Activated CD4-positive, alpha-beta T cell treated with anti-CD3 and anti-CD28 coated beads for 24 hours (primary cell): ENCODE measurements at regions not wholly inside any gene's neighbourhood (a gene's known extent, or its start where the extent isn't known, plus 50 kb on each side); places are given as distances from the start of the nearest gene placed in this dataset.
"Not testable (repeated sequence)": the region's sequence is repeated elsewhere in the genome, so short reads cannot be mapped to it uniquely, and the experiment has no call there.

Experiments
- DNase-seq, 2 donors: peaks; one replicate each; pipeline ENCODE4 v3.0.0-alpha.2; 2020; ENCODE audit warnings: low read depth in 2 of 2

DNA sequence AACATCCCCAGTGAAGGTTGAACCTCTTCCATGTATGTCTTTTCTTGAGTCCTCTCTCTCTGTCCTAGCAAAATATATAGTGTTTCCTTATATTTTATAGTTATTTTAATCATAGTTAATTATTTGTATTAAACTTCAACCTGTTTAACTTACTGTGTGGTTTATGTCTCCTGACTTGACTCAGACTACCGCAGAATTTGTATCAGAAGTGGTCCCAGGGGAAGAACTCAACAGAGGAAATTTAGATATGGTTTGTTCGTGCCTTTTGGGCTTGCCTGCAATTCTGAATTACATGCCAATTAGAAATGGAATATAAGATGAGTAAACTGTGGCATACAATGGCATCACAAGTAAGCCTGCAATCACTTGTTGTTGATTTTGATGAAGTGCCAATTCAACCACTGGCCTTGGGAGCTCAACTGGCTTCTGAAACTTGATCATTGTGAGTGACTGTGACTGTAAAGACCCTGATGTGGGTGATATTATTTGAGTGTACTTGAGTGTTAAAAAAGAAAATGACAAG is 1459.5 kb upstream of the PCDH20 start:
- no peak for DNase-seq

DNA sequence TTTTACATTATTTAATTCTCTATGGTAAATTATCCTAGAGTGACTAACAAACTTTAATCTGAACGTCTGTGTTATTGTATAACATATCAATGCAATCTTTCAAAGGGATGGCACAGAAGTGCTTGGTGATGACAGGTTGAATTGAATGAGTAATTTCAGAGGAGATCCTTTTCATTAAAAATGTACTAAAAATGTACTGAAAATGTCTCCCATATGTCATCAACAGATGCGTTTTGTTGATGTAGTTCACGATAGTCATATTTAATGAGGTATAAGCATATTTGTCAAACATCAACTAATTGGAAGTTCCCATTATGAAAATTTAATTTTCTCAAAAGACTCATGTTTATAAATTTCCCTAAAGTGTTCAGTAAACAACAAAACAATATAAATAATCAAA is 1434.7 kb upstream of the PCDH20 start:
- DNase-seq: no peak

DNA sequence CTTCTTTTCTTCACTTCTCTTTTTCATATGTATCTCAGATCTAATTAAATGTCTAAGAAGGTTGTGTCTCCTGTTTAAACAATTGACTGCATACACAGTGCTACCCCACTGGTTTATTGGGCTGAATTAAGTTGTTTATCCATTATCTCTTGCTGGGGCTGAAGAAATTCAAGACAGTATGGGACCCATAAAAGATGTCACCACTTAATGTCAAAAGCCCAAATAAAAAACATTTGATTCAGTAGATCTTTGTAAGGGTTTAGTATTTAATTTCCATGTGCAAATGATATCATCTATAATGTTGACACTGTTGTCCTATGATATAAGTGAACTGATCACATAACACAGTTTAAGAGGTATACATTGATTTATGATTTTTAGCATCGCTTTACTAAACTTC is 1431.9 kb upstream of the PCDH20 start:
- DNase-seq: no peak

DNA sequence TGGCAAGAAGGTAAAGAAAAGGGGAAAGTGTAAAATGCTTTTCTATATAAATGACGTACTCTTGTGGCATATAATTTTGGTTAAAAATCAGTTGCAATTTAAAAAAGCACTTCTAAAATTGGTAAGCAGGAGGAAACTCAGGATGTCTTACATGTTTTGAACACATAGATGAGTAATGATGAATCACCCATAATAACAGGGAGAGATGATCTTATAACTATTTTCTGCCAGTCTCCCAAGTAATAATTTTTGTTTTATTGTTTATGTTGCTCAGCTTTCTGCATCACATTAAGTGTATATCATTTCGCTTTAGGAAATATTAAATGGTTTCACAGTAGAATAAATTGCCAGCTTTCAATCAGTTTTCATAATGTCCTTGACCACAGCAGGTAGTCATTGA is 1430.7 kb upstream of the PCDH20 start:
- DNase-seq: no peak

DNA sequence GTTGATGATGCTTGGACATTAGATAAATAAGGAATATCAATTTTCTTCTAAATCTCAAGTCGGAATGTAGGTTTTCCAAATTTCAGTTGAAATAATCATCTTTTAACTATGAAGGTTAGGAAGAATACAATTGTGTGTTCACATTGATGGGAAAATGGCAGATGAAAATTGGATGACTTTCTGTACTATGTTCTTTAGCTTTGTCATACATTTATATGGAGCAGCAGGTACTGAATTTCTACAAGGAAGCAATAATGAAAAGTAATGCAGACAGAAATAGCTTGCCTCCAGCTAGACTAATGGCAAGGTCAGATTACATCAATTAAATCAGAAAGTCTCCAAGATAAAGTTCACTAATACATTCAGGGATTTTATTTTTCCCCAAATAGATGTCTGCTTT is 1423.7 kb upstream of the PCDH20 start:
- no peak for DNase-seq

DNA sequence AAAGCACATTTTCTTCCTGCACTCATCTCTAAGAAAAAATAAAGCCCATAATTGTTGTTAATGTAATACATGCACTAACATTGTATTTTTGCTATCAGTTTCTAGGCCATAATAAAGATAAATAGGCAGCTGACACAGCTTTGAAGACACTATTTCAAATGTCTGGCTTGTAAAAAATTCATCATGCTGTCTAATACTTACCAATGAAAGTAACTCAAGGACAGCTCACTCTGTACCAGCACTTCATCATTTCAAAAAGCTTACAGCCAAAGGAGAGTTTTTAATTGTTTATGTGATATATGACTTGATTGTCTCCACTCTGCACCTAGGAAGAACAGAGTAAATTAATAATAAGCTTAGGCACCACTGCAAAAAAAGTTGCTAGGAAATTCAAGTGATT is 1423.3 kb upstream of the PCDH20 start:
- DNase-seq: no peak

DNA sequence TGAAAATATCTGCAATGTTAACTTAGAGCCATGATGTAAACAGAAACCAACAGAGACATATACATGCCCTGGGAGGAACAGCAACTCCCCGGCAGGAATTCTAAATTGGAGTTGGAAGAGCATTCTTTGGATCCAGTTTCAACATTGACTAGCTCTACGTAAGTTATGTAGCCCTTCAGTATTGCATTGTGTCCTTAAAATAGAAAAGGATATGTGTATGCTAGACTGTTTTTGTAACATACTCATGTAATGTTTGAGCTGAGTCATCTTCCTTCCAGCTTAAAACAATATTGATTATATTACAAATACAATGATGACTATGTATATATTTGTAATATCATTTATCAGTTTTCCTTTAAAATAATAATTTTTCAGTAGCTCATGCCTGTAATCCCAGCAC is 1422.2 kb upstream of the PCDH20 start:
- DNase-seq: no peak

DNA sequence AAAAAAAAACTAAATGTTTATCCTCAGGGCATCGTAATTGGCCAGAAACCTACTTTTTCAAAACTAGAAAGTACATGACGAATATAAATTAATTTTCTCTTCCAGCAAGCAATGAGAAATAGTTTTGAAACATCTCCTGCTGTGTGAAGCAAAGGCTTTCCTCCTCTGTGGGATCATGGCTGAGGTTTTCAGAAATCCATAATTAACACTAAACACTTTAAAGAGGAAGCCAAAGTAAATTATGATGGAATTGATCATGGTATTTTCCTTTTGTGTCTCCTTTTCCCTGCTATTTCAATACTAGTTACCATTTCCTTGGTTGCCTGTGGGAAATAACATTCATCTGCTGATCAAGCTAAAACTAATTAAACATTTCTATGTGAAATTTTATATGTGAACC is 1413.8 kb upstream of the PCDH20 start:
- DNase-seq: no peak

DNA sequence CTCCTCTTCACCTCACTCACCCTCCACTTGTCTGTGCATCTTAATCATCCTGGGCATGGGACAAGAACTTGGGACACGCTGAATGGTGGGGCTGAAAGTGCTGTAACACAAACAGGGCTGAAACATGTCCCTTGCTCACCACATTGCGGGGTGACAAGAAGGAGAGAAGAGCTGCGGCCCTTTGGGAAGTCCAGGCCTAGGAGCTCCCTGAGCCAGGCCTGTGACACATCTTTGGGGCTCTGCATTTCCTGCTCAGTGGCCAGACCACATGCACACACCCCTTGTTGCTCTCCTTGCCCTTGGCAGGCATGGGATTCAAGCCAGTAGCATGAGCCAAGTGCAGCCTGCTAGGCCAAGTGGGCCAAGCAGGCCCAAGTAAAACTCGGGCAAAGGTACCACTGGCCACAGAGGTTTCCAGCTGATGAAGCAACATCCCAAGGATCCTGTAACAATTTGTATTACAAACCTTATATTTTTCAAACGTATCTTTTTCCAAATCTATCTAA is 1384.3 kb upstream of the PCDH20 start:
- DNase-seq: no peak

DNA sequence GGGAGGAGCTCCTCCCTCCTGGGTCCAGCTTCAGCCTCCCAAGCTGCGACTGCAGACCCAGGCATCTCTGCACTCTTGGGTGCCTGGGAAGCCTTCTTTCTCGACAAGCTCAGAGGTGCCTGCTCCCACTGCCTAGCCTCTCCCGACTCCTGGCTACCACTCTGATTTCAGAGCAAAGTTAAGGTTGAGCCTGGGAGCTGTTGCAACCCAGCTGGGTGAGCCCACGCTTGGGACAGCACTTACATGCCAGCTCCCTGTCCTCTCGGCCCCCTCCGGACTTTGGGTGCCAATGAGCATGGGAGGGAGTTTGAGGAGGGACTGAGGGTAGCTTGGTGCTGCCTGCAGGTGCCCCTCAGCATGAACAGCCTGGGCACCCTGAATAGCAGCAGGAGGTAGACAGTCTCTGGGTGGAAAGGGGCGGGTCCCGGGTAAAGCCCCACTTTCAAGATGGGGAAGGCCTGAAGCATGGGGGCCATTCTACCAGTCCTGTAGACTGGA is 1383.4 kb upstream of the PCDH20 start:
- DNase-seq: no peak

DNA sequence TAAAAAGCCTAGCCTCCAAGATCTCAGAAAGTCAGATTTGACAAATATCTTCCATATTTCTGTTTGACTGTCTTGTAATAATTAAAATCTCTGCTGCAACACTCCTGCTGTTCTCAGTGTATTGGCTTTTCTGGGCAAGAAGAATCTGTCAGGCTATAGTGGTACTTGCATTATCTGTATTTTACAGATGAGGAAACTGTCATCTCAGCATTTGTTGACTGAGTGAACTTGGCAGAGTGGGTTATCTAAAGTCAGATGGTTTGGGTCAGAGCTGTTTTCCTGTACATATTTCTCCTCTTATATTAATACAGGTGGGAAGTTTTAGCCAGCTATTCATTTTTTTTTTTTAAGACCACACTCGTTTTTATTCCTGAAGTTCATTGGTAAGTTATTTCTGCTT is 1378.2 kb upstream of the PCDH20 start:
- DNase-seq: no peak

DNA sequence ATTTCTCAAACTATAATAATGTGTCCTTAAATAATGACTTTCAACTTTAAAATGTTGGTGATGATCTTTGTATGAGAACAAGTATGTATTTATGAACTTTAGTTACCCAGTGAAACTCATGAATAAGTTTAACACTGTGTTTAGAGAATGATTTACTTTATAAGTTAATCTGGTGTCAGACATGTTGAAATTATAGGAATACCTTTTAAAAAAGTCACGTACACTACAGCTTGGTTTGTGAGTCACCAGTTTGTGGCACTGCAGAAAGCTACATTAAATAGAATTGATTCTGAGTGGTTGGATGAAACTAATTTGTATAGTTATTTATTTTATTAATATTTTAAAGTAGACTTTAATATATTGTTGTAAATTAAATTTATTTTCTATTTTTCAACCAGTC is 1366.2 kb upstream of the PCDH20 start:
- DNase-seq: no peak

DNA sequence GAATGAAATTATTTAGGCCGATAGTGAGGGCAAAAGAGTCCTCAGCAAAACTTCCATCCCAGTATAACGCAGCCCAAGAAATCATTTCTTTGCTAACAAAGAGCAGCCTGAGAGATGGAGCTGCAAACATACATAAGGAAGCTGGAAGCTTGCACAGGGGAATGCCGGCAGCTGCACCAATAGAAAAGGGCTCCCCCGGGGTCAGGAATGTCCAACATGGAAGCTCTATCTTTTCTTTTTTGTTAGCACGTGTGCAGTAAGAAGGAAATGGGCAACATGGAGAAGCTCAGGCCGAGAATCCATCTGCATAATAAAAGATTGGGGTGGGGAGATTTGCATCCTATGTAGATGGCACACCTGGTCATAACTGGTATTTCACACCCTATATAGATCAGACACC is 1363.5 kb upstream of the PCDH20 start:
- no peak for DNase-seq

DNA sequence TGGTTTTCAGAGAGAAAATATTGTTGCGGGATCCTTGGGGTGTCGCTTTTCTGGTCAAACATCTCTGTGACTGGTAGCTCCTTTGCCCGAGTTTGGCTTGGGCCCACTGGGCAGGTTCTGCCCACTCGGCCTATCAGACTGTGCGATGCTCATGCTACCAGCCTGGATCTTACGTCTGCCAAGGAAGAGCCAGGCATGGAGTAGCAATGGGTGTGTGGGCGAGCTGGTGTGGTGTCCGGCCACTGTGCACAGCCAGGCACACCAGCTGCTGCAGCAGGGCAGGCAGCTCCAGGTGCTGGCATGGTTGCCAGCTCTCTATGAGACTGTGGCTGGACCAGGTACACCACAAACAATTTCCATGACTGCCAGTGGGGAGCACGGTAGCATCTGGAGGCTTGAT is 1351.8 kb upstream of the PCDH20 start:
- DNase-seq: no peak

DNA sequence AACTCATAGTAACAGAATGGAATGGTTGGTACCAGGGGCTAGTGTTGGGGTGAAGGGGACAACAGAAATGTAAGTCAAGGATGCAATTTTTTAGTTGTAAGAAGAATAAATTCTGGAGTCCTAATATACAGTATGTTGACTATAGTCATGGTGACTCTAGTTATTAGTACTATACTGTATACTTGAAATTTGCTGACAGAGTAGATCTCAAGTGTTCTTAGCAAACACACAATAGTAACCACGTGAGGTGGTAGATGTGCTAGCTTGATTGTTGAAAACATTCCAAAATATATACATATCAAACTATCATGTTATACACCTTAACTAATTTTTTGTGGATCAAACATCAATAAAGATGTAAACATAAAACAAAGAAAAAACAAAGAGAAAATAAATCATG is 1345.1 kb upstream of the PCDH20 start:
- DNase-seq: no peak

DNA sequence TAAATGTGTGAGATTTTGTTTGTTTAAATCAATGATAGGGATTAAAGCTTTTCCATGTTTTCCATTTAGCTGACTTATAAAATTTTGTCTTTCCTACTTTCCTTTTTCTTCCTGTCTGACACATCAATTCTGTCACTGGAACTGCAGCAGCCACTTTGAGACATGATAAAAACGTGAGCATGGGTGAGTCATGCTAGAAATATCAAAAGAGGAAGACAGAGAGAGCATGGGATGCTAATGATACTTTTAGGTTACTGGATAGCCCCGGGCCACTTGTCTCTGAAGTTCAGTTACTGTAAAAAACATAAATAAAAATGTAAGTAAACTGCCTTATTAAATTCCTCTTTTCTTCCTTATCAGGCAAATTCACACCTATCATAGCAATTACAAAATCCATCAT is 1332.0 kb upstream of the PCDH20 start:
- no peak for DNase-seq

DNA sequence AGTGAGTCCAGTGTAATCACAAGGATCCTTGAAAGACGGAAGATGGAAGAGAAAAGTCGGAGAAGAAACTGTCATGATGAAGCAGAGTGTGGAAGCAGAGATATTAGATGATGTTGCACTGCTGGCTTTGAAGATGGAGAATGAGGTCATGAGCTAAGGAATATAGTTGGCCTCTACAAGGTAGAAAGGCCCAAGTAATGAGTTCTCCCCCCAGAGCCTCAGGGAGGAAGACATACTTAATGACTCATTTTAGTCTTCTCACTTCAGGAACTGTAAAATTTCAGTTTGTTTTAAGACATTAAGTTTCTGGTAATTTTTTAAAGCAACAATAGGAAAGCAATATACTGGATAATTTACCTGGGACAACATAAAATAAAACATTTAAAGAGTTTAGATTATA is 1331.5 kb upstream of the PCDH20 start:
- no peak for DNase-seq

DNA sequence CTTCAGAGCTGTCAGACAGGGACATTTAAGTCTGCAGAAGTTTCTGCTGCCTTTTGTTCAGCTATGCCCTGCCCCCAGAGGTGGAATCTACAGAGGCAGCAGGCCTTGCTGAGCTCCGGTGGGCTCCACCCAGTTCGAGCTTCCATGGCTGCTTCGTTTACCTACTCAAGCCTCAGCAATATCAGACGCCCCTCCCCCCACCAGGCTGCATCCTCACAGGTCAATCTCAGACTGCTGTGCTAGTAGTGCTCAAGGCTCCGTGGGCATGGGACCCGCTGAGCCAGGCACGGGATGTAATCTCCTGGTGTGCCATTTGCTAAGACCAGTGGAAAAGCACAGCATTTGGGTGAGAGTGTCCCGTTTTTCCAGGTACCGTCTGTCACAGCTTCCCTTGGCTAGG is 1314.1 kb upstream of the PCDH20 start:
- DNase-seq: not testable (repeated sequence)

DNA sequence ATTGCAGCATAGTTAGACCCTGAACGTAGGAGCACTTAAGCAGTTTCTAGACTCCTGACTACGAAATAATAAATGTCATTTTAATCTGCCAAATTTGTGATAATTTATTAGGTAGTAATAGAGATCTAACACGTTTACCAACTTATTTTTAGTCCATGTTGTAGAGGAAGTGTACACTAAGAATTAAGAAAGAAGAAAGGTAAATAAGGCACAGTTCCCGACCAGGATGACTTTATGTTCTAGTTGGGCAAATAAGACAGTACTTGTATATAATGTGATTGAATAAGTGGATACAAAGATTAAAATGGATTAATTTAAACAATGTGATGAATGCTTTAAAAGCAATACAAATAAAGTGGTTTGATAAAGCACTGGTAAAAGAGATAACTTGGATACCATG is 1306.2 kb upstream of the PCDH20 start:
- no peak for DNase-seq

DNA sequence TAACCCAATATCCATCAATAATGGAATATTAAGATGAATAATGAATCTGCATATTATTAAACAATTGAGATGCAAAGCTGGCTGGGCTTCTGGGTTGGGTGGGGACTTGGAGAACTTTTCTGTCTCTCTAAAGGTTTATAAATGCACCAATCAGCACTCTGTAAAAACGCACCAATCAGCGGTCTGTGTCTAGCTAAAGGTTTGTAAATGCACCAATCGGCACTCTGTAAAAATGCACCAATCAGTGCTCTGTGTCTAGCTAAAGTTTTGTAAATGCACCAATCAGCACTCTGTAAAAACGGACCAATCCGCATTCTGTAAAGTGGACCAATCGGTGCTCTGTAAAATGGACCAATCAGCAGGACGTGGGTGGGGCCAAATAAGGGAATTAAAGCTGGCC is 1296.3 kb upstream of the PCDH20 start:
- not testable (repeated sequence) for DNase-seq

DNA sequence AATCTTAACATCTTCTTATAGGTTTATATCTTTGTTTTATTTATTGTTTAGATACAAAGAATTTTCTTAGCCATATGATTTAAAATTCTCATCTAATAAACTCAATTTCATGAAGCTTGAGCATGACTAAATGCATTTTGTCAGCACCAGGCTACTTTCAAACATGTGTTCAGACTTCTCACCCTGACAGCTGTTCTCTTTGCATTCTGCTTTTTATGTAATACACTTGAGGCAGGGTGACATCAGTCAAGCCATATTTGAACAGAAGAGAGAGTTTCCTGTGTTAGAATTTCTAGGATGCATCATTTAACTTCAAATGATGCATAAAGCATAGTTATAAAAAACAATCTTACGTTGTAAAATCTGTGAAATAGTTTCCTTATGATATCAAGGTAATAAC is 1295.1 kb upstream of the PCDH20 start:
- DNase-seq: no peak

DNA sequence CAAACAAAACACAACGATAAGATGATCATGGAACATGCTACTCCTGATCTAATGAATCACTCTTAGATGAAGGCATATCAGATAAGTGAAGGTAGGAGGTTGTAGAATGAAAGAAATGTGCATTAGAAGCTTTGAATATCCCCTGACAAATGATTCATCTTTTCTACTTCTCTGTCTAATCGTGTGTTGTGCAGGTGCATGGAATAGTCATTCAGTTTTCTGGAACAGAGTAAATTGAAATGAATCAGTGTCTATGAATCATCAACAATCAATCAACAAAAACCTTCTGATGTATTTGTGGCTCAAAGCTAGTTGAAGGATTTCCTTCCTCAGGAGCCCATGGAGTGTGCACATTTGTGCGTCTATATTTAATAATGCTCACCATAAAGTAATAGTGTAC is 1290.4 kb upstream of the PCDH20 start:
- DNase-seq: no peak

DNA sequence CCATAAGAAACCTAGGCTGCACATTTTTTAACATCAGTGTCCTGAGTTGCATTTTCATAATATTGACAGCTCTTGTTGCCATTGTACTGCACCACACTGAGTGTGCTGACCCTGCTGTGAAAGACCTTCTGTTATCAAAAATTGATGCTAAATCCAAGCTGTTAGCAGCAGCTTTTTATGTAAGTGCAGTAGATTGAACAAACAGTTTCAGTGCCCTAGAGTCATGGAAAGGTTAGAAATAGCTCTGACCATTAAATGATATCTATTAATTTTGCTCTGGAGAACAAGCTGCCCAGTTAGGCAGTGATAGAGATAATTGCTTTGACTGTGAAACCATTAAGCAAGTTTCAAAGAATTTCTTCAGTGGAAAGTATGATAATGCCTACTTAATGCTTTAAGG is 1289.2 kb upstream of the PCDH20 start:
- DNase-seq: no peak

DNA sequence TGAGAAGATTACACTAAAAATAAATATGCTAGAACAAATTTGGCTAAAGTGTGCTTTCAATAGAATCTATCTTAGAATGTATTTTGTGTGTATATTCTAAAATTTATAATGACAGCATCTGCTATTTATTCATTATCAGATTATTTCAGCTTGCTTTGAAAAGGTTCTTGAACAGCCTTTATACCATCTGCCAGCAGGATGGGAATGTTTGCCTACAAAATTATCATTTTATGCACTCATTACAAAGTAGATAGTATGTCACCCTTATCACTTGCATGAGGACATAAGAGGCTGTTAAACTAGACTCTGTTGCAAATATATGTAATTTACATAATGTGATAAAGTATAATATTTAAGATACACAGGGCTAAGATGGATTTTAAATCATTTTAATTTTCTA is 1286.9 kb upstream of the PCDH20 start:
- no peak for DNase-seq

DNA sequence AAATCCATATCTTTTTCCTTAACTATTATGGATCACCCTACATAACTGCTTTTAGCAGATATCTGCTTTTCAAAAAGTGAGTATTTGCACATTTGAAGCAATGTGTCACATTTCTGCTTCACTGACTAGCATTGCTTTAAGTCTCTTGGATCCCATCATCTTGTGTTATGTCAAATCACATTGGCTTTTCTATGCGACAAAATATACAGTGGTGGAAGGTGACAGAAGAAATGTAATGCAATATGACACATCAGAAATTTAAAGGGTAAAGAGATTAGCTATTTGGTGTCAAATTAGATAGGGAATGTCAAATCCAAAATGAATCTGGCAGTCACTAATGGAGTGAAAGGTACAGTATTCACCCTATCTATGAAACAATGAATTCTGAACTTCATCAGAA is 1282.1 kb upstream of the PCDH20 start:
- DNase-seq: no peak
